Neural crest cell (in vitro differentiated cells): ENCODE measurements at regions not wholly inside any gene's neighbourhood (a gene's known extent, or its start where the extent isn't known, plus 50 kb on each side); places are given as distances from the start of the nearest gene placed in this dataset.
"Not testable (repeated sequence)": the region's sequence is repeated elsewhere in the genome, so short reads cannot be mapped to it uniquely, and the experiment has no call there.

Experiments used
- DNase-seq: peaks from one replicate; pipeline ENCODE4 v3.0.0; 2021; ENCODE audit warnings: low read depth, mixed read lengths, low spot score
- H3K27ac Mint-ChIP-seq: one replicate; pipeline ENCODE4 v1.8.0; 2021; ENCODE audit warnings: mild to moderate bottlenecking, mixed read lengths; ENCODE audit not compliant: unreplicated experiment
- H3K27me3 Mint-ChIP-seq: 2 replicates; pipeline ENCODE4 v1.8.0; 2021; ENCODE audit warnings: low read depth, mild to moderate bottlenecking, mixed read lengths
- H3K36me3 Mint-ChIP-seq: 2 replicates; pipeline ENCODE4 v1.8.0; 2021; ENCODE audit warnings: low read depth, mild to moderate bottlenecking, mixed read lengths
- H3K4me1 Mint-ChIP-seq: 2 replicates; pipeline ENCODE4 v1.8.0; 2021; ENCODE audit warnings: mixed read lengths
- H3K4me3 Mint-ChIP-seq: one replicate; pipeline ENCODE4 v1.8.0; 2021; ENCODE audit warnings: mild to moderate bottlenecking, mixed read lengths
- H3K9me3 Mint-ChIP-seq: 2 replicates; pipeline ENCODE4 v1.8.0; 2021; ENCODE audit warnings: mixed read lengths
- CTCF ChIP-seq: fragments of 200-600 bp; sonication (generic); conservative IDR thresholded peaks from 2 replicates; pipeline ENCODE4 v1.5.0; 2021; ENCODE audit warnings: antibody characterized with exemption, mild to moderate bottlenecking

DNA sequence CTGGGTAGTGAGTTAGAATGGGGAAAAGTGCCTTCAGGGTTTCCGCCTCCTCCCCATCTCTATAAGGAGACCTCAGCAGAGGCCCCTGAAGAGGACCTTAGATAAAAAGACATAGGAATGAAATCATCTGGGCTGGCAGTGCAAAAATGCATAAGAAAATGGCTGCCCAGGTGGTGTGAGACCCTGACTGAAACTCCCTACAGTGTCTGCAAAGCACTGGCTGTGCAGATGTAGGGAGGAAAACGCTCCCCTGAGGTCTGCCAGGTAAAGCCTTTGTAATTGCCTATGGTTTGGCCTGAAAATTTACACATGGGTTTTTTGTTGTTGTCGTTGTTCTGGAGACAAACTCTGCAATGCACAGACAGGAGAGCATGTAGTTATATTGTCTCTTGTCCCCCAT lies 128.1 kb upstream of the VWC2 start:
- no peak for TF ChIP-seq CTCF
- Mint-ChIP-seq H3K36me3 (no peaks in the 10 kb centered on the region), H3K27ac (no peak overlapping the region)

DNA sequence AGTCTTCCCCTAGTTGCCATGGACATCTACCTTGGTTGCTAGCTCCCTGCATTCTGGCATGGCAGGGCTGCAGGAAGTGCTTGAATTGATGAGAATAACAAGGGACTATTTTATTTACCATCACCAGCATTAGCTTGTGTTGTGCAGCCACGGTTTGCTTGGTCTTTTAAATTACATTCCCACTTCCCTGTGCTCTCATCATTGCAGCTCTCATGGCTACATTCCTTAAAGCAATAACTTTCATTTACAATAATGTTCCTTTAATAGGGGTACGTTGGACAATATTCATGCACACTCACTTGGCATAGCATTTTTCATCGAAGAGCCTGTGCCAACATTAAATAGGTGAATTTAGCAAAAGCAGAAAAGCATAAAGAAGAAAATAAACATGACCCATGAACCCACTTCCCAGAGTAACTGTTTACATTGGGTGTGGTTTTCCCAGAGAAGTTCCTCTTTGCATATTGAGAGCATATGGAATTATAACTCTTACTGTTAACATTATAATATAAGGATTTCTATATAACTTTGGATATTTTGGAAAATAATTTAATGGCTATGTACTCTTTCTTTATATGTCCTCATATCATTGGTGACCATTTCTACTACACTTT lies 113.2 kb upstream of the VWC2 start:
- H3K27me3 Mint-ChIP-seq: peaks cover 2% of the 10 kb centered on the region
- no peak overlapping the region for H3K27ac Mint-ChIP-seq
- DNase-seq: no peak
- H3K4me3 Mint-ChIP-seq: no peak overlapping the region
- no peaks in the 10 kb centered on the region for H3K4me1 Mint-ChIP-seq
- no peaks in the 10 kb centered on the region for H3K9me3 Mint-ChIP-seq
- H3K36me3 Mint-ChIP-seq: no peaks in the 10 kb centered on the region
- no peak for TF ChIP-seq CTCF

More for the DNA sequence above, 128.1 kb upstream of the VWC2 start:
- peaks cover 4% of the 10 kb centered on the region for H3K4me1 Mint-ChIP-seq
- DNase-seq: no peak
- H3K9me3 Mint-ChIP-seq: no peaks in the 10 kb centered on the region
- no peak overlapping the region for H3K4me3 Mint-ChIP-seq
- no peaks in the 10 kb centered on the region for H3K27me3 Mint-ChIP-seq

GRCh38 chr7:49660976-49661375 lies 112.5 kb upstream of the VWC2 start:
- Mint-ChIP-seq H3K27me3 (peaks cover 2% of the 10 kb centered on the region), H3K36me3 (peaks cover 4% of the 10 kb centered on the region), H3K9me3 (peaks cover 2% of the 10 kb centered on the region), H3K4me3 (no peak overlapping the region), H3K27ac (no peak overlapping the region), H3K4me1 (peaks cover 5% of the 10 kb centered on the region)
- DNase-seq: no peak
- TF ChIP-seq CTCF: no peak

DNA sequence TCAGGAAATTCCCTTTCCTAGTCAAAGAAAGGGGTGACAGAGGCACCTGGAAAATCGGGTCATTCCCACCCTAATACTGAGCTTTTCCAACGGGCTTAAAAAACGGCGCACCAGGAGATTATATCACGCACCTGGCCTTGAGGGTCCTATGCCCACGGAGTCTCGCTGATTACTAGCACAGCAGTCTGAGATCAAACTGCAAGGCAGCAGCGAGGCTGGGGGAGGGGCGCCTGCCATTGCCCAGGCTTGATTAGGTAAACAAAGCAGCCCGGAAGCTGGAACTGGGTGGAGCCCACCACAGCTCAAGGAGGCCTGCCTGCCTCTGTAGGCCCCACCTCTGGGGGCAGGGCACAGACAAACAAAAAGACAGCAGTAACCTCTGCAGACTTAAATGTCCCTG lies 107.5 kb upstream of the VWC2 start:
- peak overlapping the region; percentile 10 for H3K27ac Mint-ChIP-seq
- H3K36me3 Mint-ChIP-seq, H3K4me3 Mint-ChIP-seq, H3K27me3 Mint-ChIP-seq, H3K9me3 Mint-ChIP-seq: not testable (repeated sequence)
- DNase-seq: peak; percentile 3
- peaks cover 11% of the 10 kb centered on the region for H3K4me1 Mint-ChIP-seq

- peaks cover 11% of the 10 kb centered on the region for H3K4me1 Mint-ChIP-seq
- DNase-seq: no peak
- H3K36me3 Mint-ChIP-seq: peaks cover 4% of the 10 kb centered on the region
- H3K27ac Mint-ChIP-seq: no peak overlapping the region
- H3K9me3 Mint-ChIP-seq: peaks cover 7% of the 10 kb centered on the region
- TF ChIP-seq CTCF: no peak
- H3K27me3 Mint-ChIP-seq: no peaks in the 10 kb centered on the region
- H3K4me3 Mint-ChIP-seq: no peak overlapping the region
Observed at GRCh38 chr7:49666764-49667163, 106.7 kb upstream of the VWC2 start.

- Mint-ChIP-seq H3K4me1 (peaks cover 11% of the 10 kb centered on the region), H3K4me3 (no peak overlapping the region), H3K36me3 (peaks cover 4% of the 10 kb centered on the region), H3K27me3 (no peaks in the 10 kb centered on the region), H3K9me3 (peaks cover 13% of the 10 kb centered on the region), H3K27ac (no peak overlapping the region)
- no peak for TF ChIP-seq CTCF
- DNase-seq: no peak
Observed at GRCh38 chr7:49669285-49669684, 104.2 kb upstream of the VWC2 start.
